ENCODE measurements at regions not wholly inside any gene's neighbourhood (a gene's known extent, or its start where the extent isn't known, plus 50 kb on each side); places are given as distances from the start of the nearest gene placed in this dataset.

DNA sequence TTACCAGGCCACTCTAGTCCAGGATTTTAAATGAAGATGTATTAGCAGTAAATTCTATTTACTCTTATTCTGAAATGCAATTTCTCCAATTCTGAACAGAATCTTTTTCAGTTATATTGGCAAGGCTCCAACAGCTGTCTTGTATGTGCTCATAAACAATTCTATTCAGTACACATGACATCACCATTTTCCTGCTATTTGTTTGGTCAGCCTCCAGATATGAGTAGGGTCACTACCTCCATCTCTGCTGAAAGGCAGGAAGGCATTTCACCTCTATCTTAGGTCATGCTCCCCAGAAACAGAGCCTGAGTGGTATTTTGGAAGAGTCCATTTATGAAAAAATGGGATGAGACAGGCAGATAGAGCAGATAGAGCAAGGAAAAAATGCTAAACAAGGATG, 151.1 kb upstream of the ADGRL3 start:
- DNase-seq = no peak

DNA sequence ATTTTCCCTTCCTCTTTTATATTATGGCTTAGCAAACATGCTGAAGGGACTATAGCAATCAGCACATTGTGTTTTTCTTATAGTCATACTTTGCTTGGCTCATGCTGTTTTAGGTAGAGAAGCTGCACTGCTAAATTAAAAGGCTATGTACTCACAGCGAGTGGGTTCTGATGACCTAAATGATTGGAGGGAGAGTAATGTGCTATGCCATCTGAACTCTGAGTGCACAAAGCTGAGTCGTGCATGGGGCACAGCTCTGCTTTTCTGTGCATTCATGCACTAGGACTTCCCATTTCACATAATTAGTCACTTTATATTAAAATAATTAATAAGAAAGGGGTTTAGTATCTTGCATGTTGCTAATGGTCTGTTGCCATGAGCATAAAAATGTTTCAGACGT, 132.7 kb upstream of the ADGRL3 start:
- no peak for DNase-seq

DNA sequence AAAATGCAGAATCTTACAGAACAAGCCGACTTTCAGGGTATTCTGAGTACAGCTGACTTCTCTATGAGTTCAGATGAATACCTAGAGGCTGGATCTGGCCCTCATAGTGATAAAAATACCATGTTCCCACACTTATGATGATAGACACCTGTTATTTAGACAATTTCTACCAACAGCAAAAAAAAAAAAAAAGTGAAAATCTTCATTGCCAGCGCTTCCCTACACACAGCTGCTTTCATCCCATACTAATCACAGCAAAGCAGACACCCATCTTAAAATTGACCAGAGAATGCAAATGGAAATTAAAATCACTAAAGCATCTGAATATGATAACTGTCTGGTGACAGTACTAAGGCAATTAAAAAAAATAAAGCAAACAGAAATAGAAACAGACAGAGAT, 132.1 kb upstream of the ADGRL3 start:
- no peak for DNase-seq

DNA sequence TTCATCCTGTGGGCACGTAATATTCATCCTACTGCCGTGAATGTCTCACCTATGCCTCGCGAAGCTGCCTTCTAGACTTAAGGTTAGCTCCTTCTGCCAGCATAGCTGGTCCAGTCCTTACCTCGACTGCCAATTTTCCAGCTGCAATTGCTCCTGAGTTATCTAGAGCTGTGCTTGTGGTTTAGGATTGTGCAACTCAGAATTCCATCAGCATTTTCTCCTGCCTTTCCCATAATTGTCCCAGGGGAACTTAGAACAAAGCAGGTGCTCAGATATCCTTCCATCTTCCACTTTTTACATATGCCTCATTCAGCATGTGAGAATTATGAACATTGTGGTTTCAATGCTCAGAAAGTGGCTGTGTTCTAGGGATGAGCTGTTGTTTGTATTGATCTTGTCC, 131.4 kb upstream of the ADGRL3 start:
- no peak for DNase-seq

DNA sequence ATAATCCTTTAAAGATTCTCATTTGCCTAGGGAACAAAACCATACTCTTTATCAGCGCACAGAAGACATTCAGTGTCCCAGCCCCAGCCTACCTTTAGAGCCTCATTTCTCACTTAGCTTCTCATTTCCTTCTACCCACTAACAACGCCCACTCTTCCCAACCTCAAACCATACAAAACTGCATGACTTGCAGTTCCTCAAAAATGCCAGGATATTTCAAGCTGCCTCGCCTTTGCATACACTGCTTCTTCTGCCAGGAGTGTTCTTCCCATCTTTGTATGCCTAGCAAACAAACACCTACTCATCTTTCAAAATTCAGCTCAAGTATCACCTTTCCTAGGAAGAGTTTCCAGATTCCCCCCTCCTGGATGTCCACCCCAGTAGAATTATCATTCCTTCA, 129.9 kb upstream of the ADGRL3 start:
- no peak for DNase-seq

DNA sequence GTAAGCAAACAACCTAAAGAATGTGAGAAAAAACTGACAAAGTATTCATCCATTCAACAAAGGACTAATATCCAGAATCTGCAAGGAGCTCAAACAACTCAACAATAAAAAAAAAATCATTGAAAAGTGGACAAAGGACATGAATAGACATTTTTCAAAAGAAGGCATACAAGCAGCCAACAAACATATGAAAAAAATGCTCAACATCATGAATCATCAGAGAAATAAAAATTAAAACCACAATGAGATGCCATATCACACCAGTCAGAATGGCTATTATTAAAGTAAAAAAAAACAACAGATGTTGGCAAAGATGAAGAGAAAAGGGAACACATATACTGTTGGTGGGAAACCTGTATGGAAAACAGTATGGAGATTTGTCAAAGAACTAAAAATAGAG, 120.7 kb upstream of the ADGRL3 start:
- no peak for DNase-seq

DNA sequence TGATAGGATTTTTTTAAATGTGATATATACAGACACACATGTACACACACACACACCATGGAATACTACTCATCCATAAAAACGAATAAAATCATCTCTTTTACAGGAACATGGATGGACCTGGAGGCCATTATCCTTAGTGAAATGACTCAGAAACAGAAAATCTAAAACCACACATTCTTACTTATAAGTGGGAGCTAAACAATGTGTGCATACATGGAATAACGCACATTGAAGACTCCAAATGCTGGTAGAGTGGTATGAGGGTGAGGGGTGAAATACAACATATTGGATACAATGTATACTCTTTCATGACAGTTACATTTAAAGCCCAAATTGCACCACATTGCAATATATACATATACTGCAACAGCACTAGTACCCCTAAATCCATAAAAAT, 120.2 kb upstream of the ADGRL3 start:
- no peak for DNase-seq

DNA sequence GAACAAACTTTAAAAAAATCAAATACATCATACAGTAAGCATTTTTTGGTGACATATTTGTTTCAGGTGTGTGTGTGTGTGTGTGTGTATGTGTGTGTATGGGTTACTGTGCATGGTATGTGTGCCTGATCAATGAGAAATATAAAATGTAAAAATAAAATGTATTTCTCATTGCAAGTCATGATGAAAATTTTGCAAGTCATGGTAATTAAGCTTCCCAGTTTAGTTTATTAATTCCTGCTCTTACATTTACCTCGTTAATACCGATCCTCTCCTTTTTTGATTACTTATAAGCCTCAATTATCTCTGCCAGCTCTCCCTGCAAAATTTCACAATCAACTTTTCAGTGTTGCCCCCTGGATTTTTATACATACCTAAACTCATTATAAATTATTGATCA, 114.6 kb upstream of the ADGRL3 start:
- no peak for DNase-seq

DNA sequence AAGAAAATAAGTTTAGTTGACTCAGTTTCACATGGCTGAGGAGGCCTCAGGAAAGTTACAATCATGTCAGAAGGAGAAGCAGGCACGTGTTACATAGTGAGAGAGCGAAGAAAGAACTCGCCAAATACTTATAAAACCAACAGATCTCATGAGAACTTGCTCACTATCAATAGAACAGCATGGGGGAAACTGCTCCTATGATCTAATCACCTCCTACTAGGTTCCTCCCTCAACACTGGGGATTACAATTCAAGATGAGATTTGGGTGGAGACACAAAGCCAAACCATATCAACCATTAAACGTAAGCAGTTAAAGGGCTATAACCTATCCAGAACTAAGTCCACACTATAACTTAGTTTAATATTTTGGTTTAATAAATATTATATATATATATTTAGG, 113.8 kb upstream of the ADGRL3 start:
- DNase-seq = no peak

DNA sequence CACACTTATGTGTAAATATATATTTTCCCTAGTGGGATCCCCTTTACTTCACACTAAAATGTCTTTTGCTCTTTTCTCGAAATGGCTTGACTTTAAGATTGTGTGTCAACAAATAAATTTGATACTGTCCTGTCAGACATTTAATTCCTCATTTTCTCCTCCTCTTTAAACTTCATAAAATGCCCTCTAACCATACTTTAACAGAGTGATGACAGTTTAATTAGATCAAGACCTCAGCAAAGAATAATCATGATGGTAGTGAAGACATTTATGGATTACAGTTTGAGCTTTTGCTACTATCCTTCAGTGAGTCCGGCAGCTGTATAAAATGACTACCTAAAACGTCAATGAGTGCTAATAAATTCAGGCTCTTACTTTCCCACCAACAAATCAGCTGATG, 113.1 kb upstream of the ADGRL3 start:
- DNase-seq = no peak

DNA sequence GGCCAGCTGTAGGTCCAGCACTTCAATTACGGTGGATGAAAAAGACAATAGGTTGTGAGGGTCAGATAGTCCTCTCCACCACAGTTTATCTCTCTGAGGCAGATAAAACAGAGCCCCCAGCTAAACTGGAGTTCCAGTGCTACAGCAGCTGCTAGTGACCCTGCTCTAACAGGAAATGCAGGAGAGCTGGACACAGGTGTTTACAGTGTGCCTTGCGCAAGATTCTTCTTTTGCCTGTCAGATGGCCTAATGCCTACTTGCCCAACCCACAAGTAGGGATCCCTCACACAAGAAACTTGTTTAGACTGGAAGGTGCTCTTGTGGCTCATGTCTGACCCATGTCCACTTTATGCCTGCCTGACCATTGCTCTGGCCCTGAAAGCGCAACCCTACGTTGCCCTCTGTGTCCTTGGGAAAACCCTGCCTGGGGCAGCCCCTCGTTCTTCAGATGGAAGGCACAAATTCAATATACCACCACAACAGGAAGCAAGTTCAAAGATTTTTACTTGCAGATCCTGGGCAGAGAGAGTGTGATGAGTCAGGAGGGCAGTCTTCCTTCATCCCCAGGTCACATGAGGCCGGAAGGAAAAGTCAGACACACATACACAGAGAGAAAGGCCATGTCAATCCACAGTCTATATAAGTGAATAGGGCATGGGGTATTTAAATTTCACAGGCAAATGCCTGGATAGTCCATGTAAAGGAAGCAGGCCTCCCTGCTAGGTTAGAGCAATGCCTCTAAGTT, 105.1 kb upstream of the ADGRL3 start:
- DNase-seq = no peak

DNA sequence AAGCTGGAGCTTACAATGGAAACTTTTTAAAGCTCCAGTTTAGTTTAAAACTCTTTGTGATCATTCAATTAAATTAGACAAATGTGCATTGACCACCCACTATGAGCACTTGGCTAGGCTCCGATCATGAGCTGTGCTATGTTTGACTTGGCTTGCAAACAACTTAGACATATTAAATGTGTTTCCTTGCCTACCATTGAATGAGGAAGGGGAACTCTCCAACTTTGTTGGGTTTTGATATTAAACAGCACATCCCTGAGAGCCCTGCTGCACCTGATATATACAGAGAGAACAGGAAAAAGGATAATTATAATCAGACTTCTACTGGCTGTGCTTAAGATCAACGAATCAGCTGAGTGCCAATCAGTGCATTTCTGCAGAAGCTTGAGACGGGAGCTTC, 71.4 kb upstream of the ADGRL3 start:
- DNase-seq = no peak

DNA sequence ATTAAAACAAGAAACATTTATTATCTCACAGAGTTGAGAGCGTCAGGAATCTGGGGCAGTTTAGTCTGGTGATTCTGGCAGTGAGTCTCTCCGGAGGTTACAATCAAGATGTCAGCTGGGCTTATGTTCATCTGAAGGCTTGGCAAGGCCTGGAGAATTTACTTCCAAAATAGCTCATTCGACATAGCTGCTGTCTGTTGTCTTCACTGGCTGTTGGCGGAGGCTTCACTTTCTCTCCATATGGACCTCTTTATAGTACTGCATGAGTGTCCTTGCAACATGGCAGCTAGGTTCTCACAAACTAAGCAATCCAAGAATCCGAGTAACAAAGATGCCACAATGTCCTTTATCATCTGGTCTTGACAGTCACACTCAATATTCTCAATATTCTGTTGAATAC, 70.2 kb upstream of the ADGRL3 start:
- no peak for DNase-seq

DNA sequence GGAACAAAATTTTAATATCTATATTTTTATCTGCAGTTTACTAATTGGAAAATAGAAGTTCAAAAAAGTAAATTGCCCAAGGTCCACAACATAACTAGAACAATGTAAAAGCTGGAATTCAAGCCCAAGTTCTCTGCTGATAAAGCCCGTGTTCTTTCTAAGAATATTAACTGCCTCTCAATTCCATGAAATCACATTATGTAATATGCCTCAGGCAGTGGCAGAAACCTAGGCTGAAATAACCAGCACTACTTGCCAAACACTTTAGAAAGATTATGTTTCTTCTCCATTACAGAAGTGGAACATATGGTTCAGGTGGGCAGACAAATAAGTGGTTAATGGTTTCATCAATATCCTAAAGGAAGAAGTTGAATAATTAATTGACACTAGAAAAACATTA, 56.7 kb upstream of the ADGRL3 start:
- DNase-seq = no peak

DNA sequence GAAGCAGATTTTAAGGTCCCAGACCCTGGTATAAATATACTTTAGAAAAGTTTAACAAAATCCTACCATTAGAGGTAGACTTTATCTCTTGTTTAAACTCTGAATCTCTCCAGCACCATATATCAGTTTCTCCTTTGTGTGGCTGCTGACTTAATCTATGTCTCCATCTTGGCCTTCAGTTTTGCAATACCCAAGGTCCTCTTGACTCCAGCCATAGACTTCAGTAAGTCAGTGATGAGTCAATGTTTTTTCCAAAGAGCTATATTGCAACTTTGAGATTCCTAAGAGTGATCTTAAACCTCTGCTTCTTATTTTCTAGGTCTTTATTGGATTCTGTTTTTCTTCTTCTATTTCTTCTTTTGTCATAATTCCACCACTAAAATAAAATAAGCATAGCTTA, 50.8 kb upstream of the ADGRL3 start:
- DNase-seq = no peak

Measured in dermis blood vessel endothelial cell (primary cell).